H1 (cell line): ENCODE measurements at regions not wholly inside any gene's neighbourhood (a gene's known extent, or its start where the extent isn't known, plus 50 kb on each side); places are given as distances from the start of the nearest gene placed in this dataset.

ENCODE experiments used
- CTCF ChIA-PET: fragments of 300-600 bp; sonication (Branson Sonifier 250); formaldehyde crosslinking; loops from one replicate; lab custom pipeline; 2021; ENCODE audit not compliant: partially characterized antibody; lab: Charles Lee
- POLR2A ChIA-PET: fragments of 300-600 bp; sonication (Branson Sonifier 250); formaldehyde crosslinking; loops from one replicate; lab custom pipeline; 2021; ENCODE audit warnings: inconsistent platforms; ENCODE audit not compliant: partially characterized antibody; lab: Charles Lee
- DNase-seq, 2 experiments: peaks; one replicate each; pipeline versions ENCODE4 v3.0.0 to v3.0.0-alpha.2; 2010 to 2022; ENCODE audit warnings: low spot score in 2 of 2, low read depth in 1 of 2, mixed read lengths in 1 of 2
- FAIRE-seq: peaks from 2 replicates; lab custom pipeline; 2011; peaks lifted over from hg19 to GRCh38; lab: Jason Lieb, UNC
- H2AFZ ChIP-seq: 2 replicates; pipeline ENCODE4 v1.8.1; 2012; ENCODE audit warnings: low read length, inconsistent platforms
- H2AK5ac ChIP-seq: 2 replicates; pipeline ENCODE4 v1.6.1; 2013; ENCODE audit warnings: low read depth, low read length
- H2BK120ac ChIP-seq: replicated peaks from 2 replicates; pipeline ENCODE3; 2013; ENCODE audit warnings: low read depth, low read length, inconsistent platforms
- H2BK12ac ChIP-seq: 2 replicates; pipeline ENCODE4 v1.6.1; 2013; ENCODE audit warnings: low read depth, low read length
- H2BK15ac ChIP-seq: 2 replicates; pipeline ENCODE4 v1.6.1; 2013; ENCODE audit warnings: low read length
- H2BK20ac ChIP-seq: 2 replicates; pipeline ENCODE4 v1.6.1; 2013; ENCODE audit warnings: low read length
- H2BK5ac ChIP-seq: 2 replicates; pipeline ENCODE4 v1.6.1; 2013; ENCODE audit warnings: low read depth, low read length
- H3K14ac ChIP-seq: 2 replicates; pipeline ENCODE4 v1.6.1; 2013; ENCODE audit warnings: inconsistent platforms; ENCODE audit not compliant: insufficient read length
- H3K18ac ChIP-seq: 2 replicates; pipeline ENCODE4 v1.6.1; 2013; ENCODE audit warnings: low read length; ENCODE audit errors: extremely low read depth
- H3K23ac ChIP-seq: 2 replicates; pipeline ENCODE4 v1.6.1; 2013; ENCODE audit warnings: inconsistent platforms; ENCODE audit not compliant: insufficient read length
- H3K23me2 ChIP-seq: 2 replicates; pipeline ENCODE4 v1.6.1; 2013; ENCODE audit warnings: low read depth, low read length
- H3K27ac ChIP-seq: 2 replicates; pipeline ENCODE4 v1.6.1; 2011; ENCODE audit warnings: low read depth, low read length, inconsistent platforms
- H3K27me3 ChIP-seq, 4 experiments: replicated peaks in 1 of 4; 1 replicate in 1 of 4; 2 replicates in 3 of 4; pipeline versions ENCODE4 v1.6.1 to v1.8.1; 2011 to 2013; ENCODE audit warnings: low read length in 3 of 4, mild to moderate bottlenecking in 3 of 4, inconsistent platforms in 2 of 4, mixed read lengths in 2 of 4, moderate library complexity in 1 of 4; ENCODE audit not compliant: control insufficient read depth in 3 of 4, insufficient read depth in 3 of 4; ENCODE audit errors: extremely low read depth in 1 of 4
- H3K36me3 ChIP-seq, 4 experiments: 2 replicates each; pipeline versions ENCODE4 v1.6.1 to v1.8.1; 2011 to 2013; ENCODE audit warnings: mild to moderate bottlenecking in 4 of 4, low read length in 3 of 4, moderate library complexity in 2 of 4, control low read depth in 1 of 4, inconsistent platforms in 1 of 4; ENCODE audit not compliant: insufficient read depth in 4 of 4, control insufficient read depth in 2 of 4
- H3K4ac ChIP-seq: replicated peaks from 2 replicates; pipeline ENCODE3; 2013; ENCODE audit warnings: low read length, low read depth, mixed read lengths, inconsistent platforms; ENCODE audit not compliant: insufficient read length
- H3K4me1 ChIP-seq, 4 experiments: replicated peaks in 1 of 4; 1 replicate in 1 of 4; 2 replicates in 3 of 4; pipeline versions ENCODE4 v1.6.1 to v1.8.1; 2011 to 2013; ENCODE audit warnings: low read length in 3 of 4, inconsistent platforms in 2 of 4, mixed read lengths in 1 of 4; ENCODE audit not compliant: insufficient read depth in 4 of 4, control insufficient read depth in 3 of 4
- H3K4me2 ChIP-seq, 2 experiments: 2 replicates each; pipeline versions ENCODE4 v1.6.1 to v1.8.1; 2011 to 2013; ENCODE audit warnings: low read depth in 2 of 2, low read length in 2 of 2, control low read depth in 1 of 2, inconsistent platforms in 1 of 2, mild to moderate bottlenecking in 1 of 2; ENCODE audit not compliant: insufficient read depth in 1 of 2
- H3K4me3 ChIP-seq, 4 experiments: fragments of 200-600, 300-600 bp in 1 of 4; sonication (generic), shearing (Covaris generic), sonication (Bioruptor Twin) in 1 of 4; 2 replicates each; pipeline versions ENCODE4 v1.5.1 to v1.8.1; 2011 to 2016; ENCODE audit warnings: low read length in 4 of 4, low read depth in 3 of 4, control low read depth in 2 of 4, inconsistent platforms in 2 of 4, mild to moderate bottlenecking in 2 of 4, mixed read lengths in 1 of 4, moderate library complexity in 1 of 4; ENCODE audit not compliant: insufficient read depth in 2 of 4; ENCODE audit errors: extremely low read depth in 1 of 4
- H3K56ac ChIP-seq: replicated peaks from 2 replicates; pipeline ENCODE3; 2013; ENCODE audit warnings: low read depth, mild to moderate bottlenecking, mixed read lengths, low read length, inconsistent platforms; ENCODE audit not compliant: insufficient read length
- H3K79me1 ChIP-seq: 2 replicates; pipeline ENCODE4 v1.6.1; 2013; ENCODE audit warnings: low read depth, low read length, control low read depth
- H3K79me2 ChIP-seq, 2 experiments: 2 replicates each; pipeline versions ENCODE4 v1.6.1 to v1.8.1; 2012 to 2013; ENCODE audit warnings: low read length in 2 of 2, mild to moderate bottlenecking in 2 of 2, inconsistent platforms in 1 of 2; ENCODE audit not compliant: insufficient read depth in 2 of 2, control insufficient read depth in 1 of 2
- H3K9ac ChIP-seq, 4 experiments: replicated peaks in 1 of 4; 1 replicate in 1 of 4; 2 replicates in 3 of 4; pipeline versions ENCODE4 v1.6.1 to v1.8.1; 2011 to 2013; ENCODE audit warnings: low read depth in 3 of 4, low read length in 3 of 4, control low read depth in 2 of 4, mild to moderate bottlenecking in 2 of 4, moderate library complexity in 2 of 4, inconsistent platforms in 1 of 4; ENCODE audit errors: extremely low read depth in 1 of 4
- H3K9me3 ChIP-seq, 2 experiments: 2 replicates each; pipeline versions ENCODE4 v1.6.1 to v1.8.1; 2012 to 2013; ENCODE audit warnings: mild to moderate bottlenecking in 2 of 2, moderate library complexity in 2 of 2, control low read depth in 1 of 2, inconsistent platforms in 1 of 2, low read depth in 1 of 2, low read length in 1 of 2, mixed read lengths in 1 of 2; ENCODE audit not compliant: insufficient read depth in 2 of 2
- H4K20me1 ChIP-seq, 2 experiments: replicated peaks in 1 of 2; 2 replicates each; pipeline versions ENCODE3 to v1.8.1; 2011 to 2013; ENCODE audit warnings: inconsistent platforms in 2 of 2, low read length in 2 of 2, mild to moderate bottlenecking in 1 of 2; ENCODE audit not compliant: insufficient read depth in 2 of 2, control insufficient read depth in 1 of 2
- H4K5ac ChIP-seq: 2 replicates; pipeline ENCODE4 v1.6.1; 2013; ENCODE audit warnings: low read length, low read depth, mixed read lengths, inconsistent platforms; ENCODE audit not compliant: insufficient read length
- H4K8ac ChIP-seq: 2 replicates; pipeline ENCODE4 v1.8.0; 2013; ENCODE audit warnings: mild to moderate bottlenecking, moderate library complexity, low read length, inconsistent platforms; ENCODE audit not compliant: insufficient read depth; ENCODE audit errors: extremely low read depth
- H4K91ac ChIP-seq: replicated peaks from 2 replicates; pipeline ENCODE3; 2013; ENCODE audit warnings: low read length, mixed read lengths, inconsistent platforms; ENCODE audit not compliant: insufficient read length
- ASH2L ChIP-seq: fragments of 200-600, 300-600 bp; sonication (generic); IDR thresholded peaks from one replicate; pipeline ENCODE4 v1.7.1; 2017; ENCODE audit warnings: low read length
- BACH1 ChIP-seq: IDR thresholded peaks from 2 replicates; pipeline ENCODE4 v1.6.1; 2012; ENCODE audit warnings: low read length, improper control_type of control experiment
- BRCA1 ChIP-seq: IDR thresholded peaks from 2 replicates; pipeline ENCODE4 v1.6.1; 2012; ENCODE audit warnings: low read depth, low read length, improper control_type of control experiment
- CBX8 ChIP-seq: fragments of 300-800, 300-1000 bp; sonication (generic); IDR thresholded peaks from 2 replicates; pipeline ENCODE4 v1.7.1; 2016; ENCODE audit warnings: low read depth, low read length, borderline replicate concordance
- CHD1 ChIP-seq: IDR thresholded peaks from 2 replicates; pipeline ENCODE4 v1.6.1; 2012; ENCODE audit warnings: low read depth, low read length, improper control_type of control experiment
- CHD2 ChIP-seq: IDR thresholded peaks from 2 replicates; pipeline ENCODE4 v1.6.1; 2012; ENCODE audit warnings: low read length, improper control_type of control experiment
- EGR1 ChIP-seq: IDR thresholded peaks from 2 replicates; pipeline ENCODE4 v1.6.1; 2011; ENCODE audit warnings: low read depth, low read length, borderline replicate concordance
- GABPA ChIP-seq: IDR thresholded peaks from 2 replicates; pipeline ENCODE4 v1.6.1; 2011; ENCODE audit warnings: mild to moderate bottlenecking, low read length, moderate library complexity, borderline replicate concordance; ENCODE audit not compliant: insufficient read depth
- JUND ChIP-seq: IDR thresholded peaks from 2 replicates; pipeline ENCODE4 v1.6.1; 2011; ENCODE audit warnings: mild to moderate bottlenecking, improper control_type of control experiment, low read length
- RXRA ChIP-seq: IDR thresholded peaks from 2 replicates; pipeline ENCODE4 v1.6.1; 2011; ENCODE audit warnings: low read depth, mild to moderate bottlenecking, low read length, moderate library complexity; ENCODE audit not compliant: insufficient read depth
- SAP30 ChIP-seq: fragments of 300-600 bp; sonication (generic); IDR thresholded peaks from 2 replicates; pipeline ENCODE4 v1.7.1; 2012; ENCODE audit warnings: low read length, moderate library complexity, mild to moderate bottlenecking, inconsistent platforms; ENCODE audit not compliant: insufficient read depth, insufficient replicate concordance
- SP1 ChIP-seq: IDR thresholded peaks from 2 replicates; pipeline ENCODE4 v1.6.1; 2011; ENCODE audit warnings: low read depth, low read length
- WGBS, 2 experiments: shearing (Covaris generic) in 1 of 2; methylation state at CpG; one replicate each; pipeline versions ENCODE4 v1.1.6 to v1.1.7; 2013 to 2015; ENCODE audit warnings: low lambda C conversion rate in 2 of 2, mixed read lengths in 2 of 2, inconsistent platforms in 1 of 2, low coverage in 1 of 2, missing lambda C conversion rate in 1 of 2; ENCODE audit not compliant: insufficient replicate concordance in 2 of 2, insufficient coverage in 1 of 2, insufficient read length in 1 of 2; ENCODE audit errors: extremely low coverage in 1 of 2, missing lambda C conversion rate in 1 of 2; 5-methylcytosine and 5-hydroxymethylcytosine counted together

- no peak overlapping the region for H3K56ac ChIP-seq
- no peak overlapping the region for H3K4ac ChIP-seq
- no peak overlapping the region for H2BK20ac ChIP-seq
- no peaks in the 10 kb centered on the region for H3K23me2 ChIP-seq
- H3K14ac ChIP-seq, result no peak overlapping the region
- no peak for TF ChIP-seq CHD2
- TF ChIP-seq SP1, result no peak
- no peak for TF ChIP-seq RXRA
- no peak for TF ChIP-seq ASH2L
- no peak for TF ChIP-seq GABPA
- TF ChIP-seq CHD1, result no peak
- TF ChIP-seq BRCA1, result no peak
- TF ChIP-seq JUND, result no peak
- TF ChIP-seq SAP30, result no peak
- TF ChIP-seq EGR1, result no peak
- no peak for TF ChIP-seq BACH1
- TF ChIP-seq CBX8, result no peak
- no peak overlapping the region for H4K8ac ChIP-seq
- H3K36me3 ChIP-seq, result no peaks in the 10 kb centered on the region
- H3K27me3 ChIP-seq, result no peaks in the 10 kb centered on the region
- H3K9me3 ChIP-seq, result no peaks in the 10 kb centered on the region
- no peak overlapping the region for H2BK120ac ChIP-seq
- POLR2A ChIA-PET, result no interaction called here
- CTCF ChIA-PET, result interaction anchor here (0.6 to 1.4 kb wide), 6 partner anchors 9 to 293 kb away, joined by 3 read pairs; no protein-coding TSS in a partner anchor
- H2BK5ac ChIP-seq, result no peak overlapping the region
- no peak overlapping the region for H3K23ac ChIP-seq
- no peaks in the 10 kb centered on the region for H4K20me1 ChIP-seq
- H3K18ac ChIP-seq, result no peak overlapping the region
- H3K79me1 ChIP-seq, result no peaks in the 10 kb centered on the region
- H3K4me2 ChIP-seq, result no peak overlapping the region
- H4K91ac ChIP-seq, result no peak overlapping the region
- H4K5ac ChIP-seq, result no peak overlapping the region
- peak overlapping the region; percentile 71; the same call in 1 of the 2 replicates for H2AFZ ChIP-seq
- no peak overlapping the region for H3K27ac ChIP-seq
- no peak overlapping the region for H3K9ac ChIP-seq
- DNase-seq (no peak), FAIRE-seq (no peak)
- H2AK5ac ChIP-seq, result no peak overlapping the region
- H2BK15ac ChIP-seq, result no peak overlapping the region
- no peak overlapping the region for H2BK12ac ChIP-seq
- no peak overlapping the region for H3K4me3 ChIP-seq
- WGBS, 2 experiments, result 75% methylated on average over 1 of the region's 1 CpG; no CpG with 5 or more reads in 1 of the 2 experiments
- no peaks in the 10 kb centered on the region for H3K4me1 ChIP-seq
- H3K79me2 ChIP-seq, result no peaks in the 10 kb centered on the region
Observed at GRCh38 chr6:117156741-117157140, 108.6 kb upstream of the VGLL2 start.
